Psoas muscle (tissue), 7 donors: ENCODE measurements at regions not wholly inside any gene's neighbourhood (a gene's known extent, or its start where the extent isn't known, plus 50 kb on each side); places are given as distances from the start of the nearest gene placed in this dataset.

Experiments
- ATAC-seq, 4 donors: fragments of 200-7000 bp; cut with Tn5 transposase; one replicate each; pipeline ENCODE4 v1.9.1; 2020; ENCODE audit warnings: moderate library complexity in 3 of 4, mild to moderate bottlenecking in 2 of 4
- DNase-seq, 2 donors: peaks; one replicate each; pipeline ENCODE4 v3.0.0-alpha.2; 2020
- H3K27ac ChIP-seq: fragments of 200-600 bp; one replicate; pipeline ENCODE4 v1.8.0; 2022
- H3K27me3 ChIP-seq, 3 donors: fragments of 200-600 bp in 1 of 3; one replicate each; pipeline versions ENCODE4 v1.6.1 to v1.8.0; 2013 to 2022; ENCODE audit warnings: low read length in 2 of 3, mild to moderate bottlenecking in 2 of 3, moderate library complexity in 1 of 3; ENCODE audit not compliant: insufficient read depth in 3 of 3
- H3K36me3 ChIP-seq, 2 donors: fragments of 200-600 bp in 1 of 2; one replicate each; pipeline versions ENCODE4 v1.6.1 to v1.8.0; 2013 to 2022; ENCODE audit warnings: low read depth in 1 of 2, mild to moderate bottlenecking in 1 of 2, moderate library complexity in 1 of 2; ENCODE audit not compliant: insufficient read depth in 1 of 2
- H3K4me1 ChIP-seq: fragments of 200-600 bp; one replicate; pipeline ENCODE4 v1.8.0; 2022
- H3K4me3 ChIP-seq: fragments of 200-600 bp; one replicate; pipeline ENCODE4 v1.8.0; 2022; ENCODE audit warnings: mild to moderate bottlenecking
- H3K9me3 ChIP-seq: fragments of 200-600 bp; one replicate; pipeline ENCODE4 v1.8.0; 2022
- CTCF ChIP-seq: fragments of 200-600 bp; IDR thresholded peaks from one replicate; pipeline ENCODE4 v1.8.0; 2022; ENCODE audit warnings: antibody characterized with exemption
- WGBS, 3 donors: extraction: QIAGEN DNeasy Blood & Tissue Kit; methylation state at CpG; one replicate each; pipeline versions ENCODE4 v1.1.6 to v1.1.7; 2013; 5-methylcytosine and 5-hydroxymethylcytosine counted together
- intact Hi-C, 2 donors: fragments of 100-400 bp; cut with DNase I; formaldehyde crosslinking; loops; one replicate each; pipeline versions ENCODE4 v1.11.0 to v1.14.2; 2022
- donor health status: healthy with polysubstance abuse.
- donor health status: DM: no; HTN: no; CAD: no; lungs with moderate emphysema.
- donor health status: Bipolar disorder and iron deficiency.
- donor health status: healthy.
- donor health status: DM: yes; HTN: yes; CAD: no.
- donor health status: DM: no; HTN: no; CAD: no.
- donor health status: DM: yes; HTN: yes; CAD: no.

GRCh38 chr1:47565092-47565491, 127.2 kb downstream of the FOXD2 start:
- Histone ChIP-seq H3K27me3 (peaks cover 0 to 7% (median 0%) of the 10 kb centered on the region in 3 donors), H3K4me3 (no peak overlapping the region), H3K27ac (no peak overlapping the region), H3K9me3 (no peaks in the 10 kb centered on the region), H3K36me3 (no peaks in the 10 kb centered on the region), H3K4me1 (no peaks in the 10 kb centered on the region)
- WGBS, 3 donors, result 90 to 95% (median 91%) methylated on average over 2 of the region's 2 CpGs
- DNase-seq (no peak), ATAC-seq (no peak)
- TF ChIP-seq CTCF, result no peak
- intact Hi-C loops, result no loop called here

- intact Hi-C loops, result no loop called here
- Histone ChIP-seq H3K4me3 (no peak overlapping the region), H3K27ac (no peak overlapping the region), H3K9me3 (no peaks in the 10 kb centered on the region), H3K27me3 (peaks cover 0 to 8% (median 0%) of the 10 kb centered on the region in 3 donors), H3K36me3 (no peaks in the 10 kb centered on the region), H3K4me1 (no peaks in the 10 kb centered on the region)
- ATAC-seq (no peak), DNase-seq (no peak)
- 69 to 70% (median 69%) methylated on average over 8 of the region's 8 CpGs for WGBS, 3 donors
- no peak for TF ChIP-seq CTCF
These were observed 127.8 kb downstream of the FOXD2 start for GRCh38 chr1:47565676-47566075.

- Histone ChIP-seq H3K9me3 (no peaks in the 10 kb centered on the region), H3K27ac (no peak overlapping the region), H3K27me3 (peaks cover 0 to 24% (median 3%) of the 10 kb centered on the region in 3 donors), H3K36me3 (no peaks in the 10 kb centered on the region), H3K4me1 (no peaks in the 10 kb centered on the region), H3K4me3 (no peak overlapping the region)
- DNase-seq, result no peak
- 19 to 37% (median 25%) methylated on average over 5 of the region's 5 CpGs for WGBS, 3 donors
- intact Hi-C loops, result no loop called here
- TF ChIP-seq CTCF, result no peak
- no peak for ATAC-seq
These were observed 130.9 kb downstream of the FOXD2 start for GRCh38 chr1:47568763-47569162.

GRCh38 chr1:47569261-47569660, 131.4 kb downstream of the FOXD2 start:
- H3K4me3 ChIP-seq, result no peak overlapping the region
- H3K27ac ChIP-seq, result no peak overlapping the region
- H3K4me1 ChIP-seq, result no peaks in the 10 kb centered on the region
- H3K27me3 ChIP-seq, result peaks cover 0 to 26% (median 3%) of the 10 kb centered on the region in 3 donors
- no peak for ATAC-seq
- H3K9me3 ChIP-seq, result no peaks in the 10 kb centered on the region
- DNase-seq, result no peak
- H3K36me3 ChIP-seq, result no peaks in the 10 kb centered on the region
- no peak for TF ChIP-seq CTCF
- intact Hi-C loops, result no loop called here
- WGBS, 3 donors, result 82 to 90% (median 83%) methylated on average over 5 of the region's 5 CpGs
